HG02970 (cell line): ENCODE measurements at regions not wholly inside any gene's neighbourhood (a gene's known extent, or its start where the extent isn't known, plus 50 kb on each side); places are given as distances from the start of the nearest gene placed in this dataset.

Experiments
- ATAC-seq: cut with Tn5 transposase; IDR thresholded peaks from one replicate; pipeline ENCODE4 v1.9.1; 2021; ENCODE audit warnings: mild to moderate bottlenecking, moderate library complexity, moderate number of reproducible peaks; ENCODE audit not compliant: unreplicated experiment, low FRiP score

DNA sequence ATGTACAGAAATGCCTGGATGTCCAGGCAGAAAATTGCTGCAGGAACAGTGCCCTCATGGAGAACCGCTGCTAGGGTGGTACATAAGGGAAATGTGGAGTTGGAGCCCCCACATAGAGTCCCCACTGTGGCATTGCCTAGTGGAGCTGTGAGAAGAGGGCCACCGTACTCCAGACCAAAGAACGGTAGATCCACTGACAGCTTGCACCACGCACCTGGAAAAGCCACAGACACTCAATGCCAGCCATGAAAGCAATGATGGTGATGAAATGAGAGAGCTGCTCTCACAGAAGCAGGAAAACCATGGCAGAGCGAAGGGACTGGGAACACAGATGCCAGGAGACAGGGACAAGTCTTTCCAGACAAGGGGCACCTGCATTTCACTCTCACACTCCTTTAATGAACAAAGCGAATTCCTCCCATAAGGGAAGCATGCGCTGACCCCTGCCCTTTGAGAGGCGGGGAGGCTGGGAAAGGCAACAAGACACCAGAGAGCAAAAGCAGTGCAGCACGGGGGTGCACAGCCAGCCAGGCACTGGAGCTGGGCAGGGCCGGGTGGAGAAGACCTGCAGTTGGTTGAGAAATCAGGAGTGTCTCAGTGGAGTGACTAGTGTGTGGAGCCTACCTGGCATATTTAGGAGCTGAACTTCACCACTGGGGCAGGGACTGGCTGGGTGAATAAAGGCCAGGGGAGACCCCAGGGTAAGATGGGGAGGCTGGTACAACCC lies 1025.2 kb downstream of the TBC1D22A start:
- ATAC-seq: no peak

- no peak for ATAC-seq
These were observed 1024.3 kb downstream of the TBC1D22A start for GRCh38 chr22:47786650-47787290.

DNA sequence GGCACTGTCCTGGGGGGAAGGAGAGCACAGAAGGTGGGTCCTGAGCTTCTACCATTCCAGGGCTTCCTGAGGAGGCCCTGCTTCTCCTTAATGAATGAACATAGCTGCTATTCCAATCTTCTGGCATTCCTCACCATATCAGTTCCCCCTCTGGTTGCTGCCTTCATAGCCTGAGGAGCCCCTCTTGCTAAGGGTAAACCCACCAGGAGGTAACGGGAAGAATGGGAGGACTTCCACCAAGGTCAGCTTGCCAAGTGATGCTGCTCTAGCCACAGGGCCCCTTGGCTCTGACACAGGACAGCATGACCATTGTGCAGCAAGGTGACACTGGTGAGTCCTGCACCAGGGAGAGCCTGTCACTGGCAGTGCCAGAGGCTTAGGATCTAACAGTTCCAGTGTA lies 1022.5 kb downstream of the TBC1D22A start:
- no peak for ATAC-seq

DNA sequence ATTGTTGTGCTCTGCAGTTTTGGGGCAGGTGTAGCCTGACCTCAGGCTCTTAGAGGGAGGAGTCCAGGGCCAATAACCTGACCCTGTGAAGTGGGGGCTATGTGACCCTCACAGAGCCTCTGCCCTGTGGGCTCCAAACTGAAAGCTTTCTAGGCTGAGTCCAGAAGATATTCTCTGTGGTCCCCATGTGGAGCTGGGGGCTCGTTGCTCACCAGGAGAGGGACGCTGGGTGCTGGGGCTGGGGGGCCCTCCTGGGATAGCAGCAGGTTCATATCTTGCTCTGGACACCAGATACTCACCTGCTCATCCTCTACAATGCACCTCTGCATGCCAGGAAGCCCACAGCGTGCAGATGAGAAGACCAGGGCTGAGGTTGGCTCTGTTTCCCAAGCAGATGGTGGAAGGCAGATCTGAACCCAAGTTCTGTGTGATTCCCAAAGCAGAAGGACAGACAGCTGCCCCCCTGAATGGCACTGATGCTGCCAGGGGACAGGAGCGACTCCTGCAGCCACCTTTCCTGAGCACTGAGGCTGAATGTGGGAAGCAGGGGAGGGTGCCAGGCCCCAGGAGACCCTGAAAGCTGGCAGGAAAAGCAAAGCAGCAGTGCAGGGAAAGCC lies 1022.0 kb downstream of the TBC1D22A start:
- no peak for ATAC-seq

DNA sequence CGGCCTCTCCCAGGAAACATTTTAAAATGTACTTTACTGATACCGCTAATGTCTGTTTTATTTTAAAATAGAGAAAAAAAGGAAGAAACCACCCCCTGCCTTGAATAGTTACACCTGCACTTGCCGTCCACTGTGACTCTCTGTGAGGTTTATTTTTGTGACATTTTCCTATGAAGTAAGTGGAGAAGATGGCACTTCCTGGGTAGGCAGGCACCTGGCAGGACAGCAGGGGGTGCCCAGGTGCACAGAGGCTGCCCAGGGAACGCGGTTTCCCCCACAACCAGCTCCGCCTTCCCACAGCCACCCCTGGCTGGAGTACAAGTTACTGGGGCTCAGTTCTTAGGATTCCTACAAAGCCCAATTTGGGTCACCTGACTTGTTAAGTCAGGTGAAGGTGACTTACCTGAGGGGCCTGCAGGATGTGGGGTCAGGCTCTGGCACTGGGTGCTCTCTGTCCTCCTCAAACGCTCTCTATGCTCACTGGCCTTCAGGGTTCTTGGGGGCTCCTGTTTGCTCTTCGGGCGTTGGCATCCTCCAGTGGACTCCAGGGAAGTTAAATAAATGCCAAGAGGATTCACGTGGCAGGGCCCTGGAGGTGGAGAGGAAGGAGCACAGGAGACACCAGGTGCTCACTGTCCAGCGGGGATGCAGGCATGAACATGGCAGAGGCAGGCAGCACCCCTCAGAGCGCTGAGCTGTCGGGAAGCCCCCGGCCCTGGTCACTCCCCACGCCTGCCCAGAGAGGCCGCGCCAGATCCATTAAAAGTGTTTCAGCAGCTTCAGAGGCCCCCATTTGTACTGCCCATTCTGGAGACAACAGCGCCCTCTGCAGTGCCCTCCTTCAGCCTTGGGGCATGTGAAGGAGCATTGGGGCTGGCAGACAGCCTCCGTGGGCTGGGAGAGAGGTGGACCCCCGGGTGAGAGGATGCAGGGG lies 1021.2 kb downstream of the TBC1D22A start:
- ATAC-seq: no peak

DNA sequence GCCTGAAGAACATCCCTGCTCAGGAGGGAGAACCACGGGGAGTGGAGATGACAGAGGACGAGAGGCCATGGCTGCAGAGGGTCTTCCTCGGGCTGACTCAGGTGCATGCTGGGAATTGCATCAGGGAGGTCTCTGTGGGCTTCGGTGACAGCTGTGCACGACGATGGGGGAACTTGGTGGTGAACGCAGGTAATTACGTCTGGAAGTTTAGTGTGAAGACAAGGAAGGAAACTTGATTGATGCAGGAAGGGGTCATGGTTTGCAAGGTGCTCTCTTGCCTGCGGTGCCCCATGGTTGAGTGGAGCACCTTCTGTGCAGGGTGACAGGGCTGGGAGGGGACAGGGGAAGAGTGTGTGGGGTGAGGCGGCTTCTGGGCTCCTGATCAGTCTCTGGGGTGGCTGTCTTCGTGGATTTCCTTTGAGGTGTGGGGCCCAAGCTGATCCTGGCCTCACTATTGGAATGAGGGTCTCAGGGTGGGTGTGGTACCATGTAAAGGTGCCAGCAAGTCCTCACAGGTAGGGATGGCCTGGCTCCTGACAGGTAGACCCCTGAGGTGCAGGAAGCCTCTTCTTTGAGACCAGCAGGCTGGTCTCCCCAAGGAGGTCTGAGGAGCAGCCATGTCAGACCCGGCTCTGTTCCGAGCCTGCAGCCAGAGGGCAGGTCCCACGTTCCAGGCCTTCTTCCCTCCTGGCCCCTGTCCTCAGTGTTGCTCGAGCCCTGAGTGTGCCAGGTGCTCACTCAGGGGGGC lies 1020.1 kb downstream of the TBC1D22A start:
- no peak for ATAC-seq

DNA sequence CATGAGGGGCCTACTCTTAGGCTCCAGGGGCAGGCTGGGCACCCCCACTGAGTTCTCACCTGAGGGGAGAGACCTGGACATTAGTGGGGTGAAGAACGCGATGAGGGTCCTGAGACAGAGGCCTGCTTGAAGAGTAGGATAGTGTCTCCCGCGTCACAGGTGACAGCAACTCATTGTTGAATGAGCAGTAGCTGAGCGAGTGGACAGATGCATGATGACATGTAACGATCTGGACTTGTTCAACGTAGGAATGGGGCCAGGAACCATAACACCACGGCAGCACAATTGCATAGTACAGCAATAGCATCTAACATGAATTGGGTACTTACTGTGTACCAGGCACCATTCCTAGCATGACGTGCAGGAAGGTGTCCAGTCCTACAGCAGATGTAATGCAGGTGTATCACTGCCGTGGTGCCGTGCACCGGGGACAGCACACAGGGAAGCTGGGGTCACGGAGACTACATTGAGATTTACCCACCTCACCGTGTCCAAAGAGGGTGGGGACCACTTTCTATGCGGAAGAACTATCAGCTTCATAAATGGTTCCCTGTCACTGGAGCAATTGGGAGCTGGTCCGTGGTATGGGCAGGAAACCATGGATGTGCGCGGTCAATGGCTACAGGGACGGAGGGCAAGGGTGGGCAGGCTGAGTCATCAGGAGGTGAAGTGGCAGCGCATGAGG lies 1019.1 kb downstream of the TBC1D22A start:
- ATAC-seq: no peak

GRCh38 chr22:47781024-47781423 lies 1018.6 kb downstream of the TBC1D22A start:
- no peak for ATAC-seq

DNA sequence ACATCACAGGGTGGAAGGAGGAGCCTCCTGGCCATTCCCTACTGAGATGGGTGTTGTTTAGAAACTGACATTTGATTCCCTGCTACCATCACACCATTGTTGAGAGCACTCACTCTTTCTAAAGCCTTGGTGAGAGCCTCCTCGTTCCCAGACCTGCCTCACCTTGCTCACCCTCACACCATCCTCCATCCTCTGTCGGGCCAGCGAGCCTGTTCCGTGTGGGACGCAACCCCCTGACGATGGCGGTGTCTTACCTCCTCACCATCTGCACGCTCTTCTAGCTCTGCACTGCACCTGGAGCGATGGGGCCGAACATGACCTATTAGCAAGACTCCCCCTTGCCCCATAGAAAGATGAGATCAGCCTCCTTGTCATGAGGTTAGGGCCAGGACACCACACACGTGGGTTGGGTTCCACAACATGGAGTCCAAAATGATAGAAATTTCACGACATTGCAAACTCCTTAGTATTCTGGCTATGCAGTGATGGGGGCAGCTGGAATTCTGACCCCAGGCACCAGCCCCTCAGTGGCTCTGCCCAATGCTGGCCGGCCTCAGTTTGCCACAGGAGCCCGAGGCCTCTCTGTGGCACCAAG lies 1017.9 kb downstream of the TBC1D22A start:
- ATAC-seq: no peak

- ATAC-seq: no peak
These were observed 1017.0 kb downstream of the TBC1D22A start for GRCh38 chr22:47779474-47779873.

GRCh38 chr22:47778160-47778658 lies 1015.8 kb downstream of the TBC1D22A start:
- ATAC-seq: no peak

GRCh38 chr22:47777426-47777825 lies 1015.0 kb downstream of the TBC1D22A start:
- ATAC-seq: no peak

- no peak for ATAC-seq
These were observed 1013.9 kb downstream of the TBC1D22A start for GRCh38 chr22:47776329-47776728.

GRCh38 chr22:47775686-47776085 lies 1013.2 kb downstream of the TBC1D22A start:
- ATAC-seq: no peak

- ATAC-seq: no peak
These were observed 1012.7 kb downstream of the TBC1D22A start for GRCh38 chr22:47775191-47775590.

- ATAC-seq: no peak
These were observed 1011.2 kb downstream of the TBC1D22A start for GRCh38 chr22:47773635-47774034.

GRCh38 chr22:47772864-47773263 lies 1010.4 kb downstream of the TBC1D22A start:
- ATAC-seq: no peak

DNA sequence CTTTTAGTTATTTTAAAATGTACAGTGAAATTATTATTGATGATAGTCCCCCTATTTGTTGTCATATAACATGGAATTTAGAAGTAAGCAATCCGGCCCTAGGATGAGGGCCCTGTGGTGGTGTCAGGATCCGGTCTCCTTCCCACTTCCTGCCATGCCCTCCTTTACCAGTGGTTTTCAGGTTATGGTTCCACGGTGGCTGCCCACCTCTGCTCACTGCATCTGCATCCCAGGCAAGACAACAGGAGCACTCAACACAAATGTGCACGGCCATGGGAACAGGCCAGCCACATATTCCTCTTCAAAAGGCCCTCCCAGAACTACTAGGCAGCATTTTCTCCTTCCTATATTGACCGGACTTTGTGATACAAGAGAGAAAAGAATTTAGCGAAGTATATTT lies 1007.2 kb downstream of the TBC1D22A start:
- ATAC-seq: no peak

- no peak for ATAC-seq
These were observed 1005.6 kb downstream of the TBC1D22A start for GRCh38 chr22:47768027-47768426.
